Hematopoietic multipotent progenitor cell treated with erythropoietin and hydrocortisone succinate and interleukin-3 and kit ligand, for 15 days (in vitro differentiated cells): ENCODE measurements at regions not wholly inside any gene's neighbourhood (a gene's known extent, or its start where the extent isn't known, plus 50 kb on each side); places are given as distances from the start of the nearest gene placed in this dataset.

Source experiments
- DNase-seq: peaks from one replicate; pipeline ENCODE4 v3.0.0-alpha.2; 2015; ENCODE audit warnings: low spot score

DNA sequence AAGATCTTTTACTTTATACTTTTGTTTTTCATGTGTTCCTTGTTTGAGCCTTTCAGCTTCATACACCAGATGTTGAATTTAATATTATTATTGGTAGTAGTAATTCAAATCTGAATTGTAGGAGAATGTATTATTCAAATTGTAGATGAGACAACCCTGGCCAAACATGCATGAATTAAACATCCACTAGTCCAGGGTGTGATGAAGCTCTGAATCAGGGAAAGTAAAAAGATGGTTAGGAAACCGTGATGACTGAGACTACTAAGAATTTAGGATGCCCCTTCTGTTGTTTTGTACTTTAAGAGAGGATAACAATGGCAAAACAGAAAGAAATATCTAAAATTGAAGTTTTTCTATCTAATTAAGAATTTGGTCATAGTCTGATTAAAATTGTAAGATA, 227.8 kb upstream of the CDH2 start:
- DNase-seq: no peak

- DNase-seq: no peak
Measured at GRCh38 chr18:28399781-28400362, 222.9 kb upstream of the CDH2 start.

DNA sequence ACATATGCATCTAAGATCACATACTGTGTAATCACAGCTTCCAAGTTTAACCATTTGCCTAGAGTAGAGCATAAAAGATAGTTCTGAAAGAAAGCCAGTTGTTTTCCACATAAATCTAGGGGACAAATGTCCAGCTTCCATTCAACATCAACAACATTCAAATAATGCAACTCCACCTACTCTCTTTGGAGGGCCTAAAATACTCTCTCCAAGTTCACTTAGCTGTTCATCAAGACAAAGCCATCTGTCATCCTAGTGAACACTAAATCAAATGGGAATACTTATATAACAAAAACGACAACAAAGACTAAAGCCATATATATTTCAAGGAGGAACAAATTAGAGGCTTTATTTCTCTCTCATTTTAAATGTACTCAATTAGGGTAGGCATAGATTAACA, 221.5 kb upstream of the CDH2 start:
- no peak for DNase-seq

GRCh38 chr18:28390022-28390421, 213.1 kb upstream of the CDH2 start:
- no peak for DNase-seq

- DNase-seq: no peak
Measured at GRCh38 chr18:28382215-28382879, 205.4 kb upstream of the CDH2 start.

- DNase-seq: no peak
Measured at GRCh38 chr18:28372186-28372585, 195.3 kb upstream of the CDH2 start.

GRCh38 chr18:28366676-28367075, 189.7 kb upstream of the CDH2 start:
- DNase-seq: no peak

- DNase-seq: no peak
Measured at GRCh38 chr18:28365411-28365831, 188.5 kb upstream of the CDH2 start.

DNA sequence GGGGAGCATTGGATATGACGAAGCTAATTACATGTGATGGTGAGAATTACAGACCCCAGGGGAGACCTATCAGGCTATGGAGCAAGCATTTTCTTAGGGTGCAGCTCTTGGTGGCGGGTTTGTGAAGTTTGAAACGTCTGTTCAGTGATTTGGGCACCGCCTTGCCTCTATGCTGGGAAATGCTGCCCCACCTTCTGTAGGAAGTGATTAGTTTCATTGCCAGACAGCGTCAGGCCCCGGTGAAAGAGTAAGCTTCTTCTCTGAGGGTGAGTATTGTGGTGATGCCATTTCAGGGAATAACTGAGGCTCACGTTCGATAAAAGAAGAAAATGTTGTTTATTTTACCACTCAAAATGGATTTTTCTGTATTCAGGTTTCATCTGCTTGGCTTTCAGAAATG, 186.2 kb upstream of the CDH2 start:
- DNase-seq: no peak

GRCh38 chr18:28359176-28359575, 182.2 kb upstream of the CDH2 start:
- DNase-seq: no peak

GRCh38 chr18:28357766-28358401, 181.0 kb upstream of the CDH2 start:
- DNase-seq: no peak

GRCh38 chr18:28350821-28351220, 173.9 kb upstream of the CDH2 start:
- DNase-seq: no peak

DNA sequence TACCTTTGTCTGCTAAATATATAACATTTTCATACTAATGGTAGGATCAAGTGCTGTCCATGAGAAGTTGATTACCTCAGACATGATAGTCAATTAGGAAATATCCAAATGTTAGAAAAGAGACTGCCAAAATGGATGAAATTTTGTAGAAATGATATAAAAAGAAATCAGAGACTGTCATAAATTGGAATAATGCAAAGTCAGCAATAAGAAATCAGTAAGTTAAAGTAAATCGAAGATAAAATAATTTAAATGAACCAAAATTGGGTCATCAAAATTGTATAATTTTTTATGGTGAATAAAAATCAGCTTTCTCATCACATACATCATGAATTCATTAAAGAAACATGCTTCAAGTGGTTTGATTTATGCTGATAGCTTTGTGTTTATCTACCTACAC, 165.3 kb upstream of the CDH2 start:
- DNase-seq: no peak

- DNase-seq: no peak
Measured at GRCh38 chr18:28338316-28338715, 161.4 kb upstream of the CDH2 start.

DNA sequence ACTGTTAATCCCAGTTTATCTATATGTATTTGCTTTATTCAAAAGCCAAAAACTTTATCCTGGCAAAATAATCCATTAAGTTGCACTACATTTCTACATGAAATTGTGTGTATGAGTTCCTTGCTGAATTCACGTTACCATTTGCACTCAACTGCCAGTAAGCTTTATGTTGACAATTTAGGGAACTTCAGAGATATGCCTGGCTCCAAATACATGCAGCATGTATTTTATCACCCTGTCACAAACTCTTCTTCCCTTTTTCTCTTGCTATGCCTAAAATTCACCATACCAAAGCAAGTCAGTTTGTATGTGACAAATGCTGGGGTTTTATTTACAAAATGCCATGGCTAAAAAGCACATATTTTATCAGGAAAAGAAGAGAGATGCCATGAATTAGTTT, 157.6 kb upstream of the CDH2 start:
- DNase-seq: no peak

- no peak for DNase-seq
Measured at GRCh38 chr18:28332071-28332470, 155.1 kb upstream of the CDH2 start.

DNA sequence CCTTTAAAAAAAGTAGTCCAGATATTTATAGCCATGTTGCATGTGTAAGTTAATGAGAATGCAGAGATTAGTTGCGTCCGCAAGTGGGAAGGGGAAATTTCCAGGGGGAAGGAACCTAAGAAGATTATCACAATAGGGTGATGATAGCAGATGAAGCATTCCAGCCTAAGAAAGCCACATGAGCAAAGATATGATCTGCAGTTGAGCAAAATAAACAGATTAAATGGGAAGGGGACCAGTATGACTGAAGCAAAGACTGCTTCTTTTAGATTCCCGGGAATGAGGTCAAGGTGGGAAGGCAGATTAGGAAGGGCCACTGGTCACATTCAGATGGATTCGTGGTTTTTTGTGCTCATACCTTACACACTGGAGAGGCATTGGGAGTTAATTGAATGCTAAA, 154.6 kb upstream of the CDH2 start:
- no peak for DNase-seq

- DNase-seq: no peak
Measured at GRCh38 chr18:28313602-28314001, 136.7 kb upstream of the CDH2 start.

GRCh38 chr18:28288784-28289183, 111.9 kb upstream of the CDH2 start:
- DNase-seq: no peak

DNA sequence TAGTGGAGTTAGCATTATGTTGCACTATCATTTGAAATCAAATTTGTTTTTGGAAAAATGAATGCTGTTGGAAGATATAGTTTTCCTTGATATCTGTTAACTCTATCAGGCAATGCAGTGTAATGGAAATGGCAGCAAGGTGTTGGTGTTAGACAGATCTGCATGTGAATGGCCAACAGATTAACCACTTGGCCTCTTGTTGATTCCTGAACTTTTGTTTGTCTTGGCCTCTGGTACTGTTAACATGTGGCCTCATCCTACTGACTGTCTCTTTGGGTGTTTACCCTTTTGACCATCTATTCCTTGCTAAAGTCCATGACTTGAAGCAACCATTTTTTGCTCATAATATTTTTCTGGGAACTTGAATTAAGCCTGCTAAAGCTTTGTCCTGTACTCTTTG, 110.2 kb upstream of the CDH2 start:
- DNase-seq: no peak

- no peak for DNase-seq
Measured at GRCh38 chr18:28284132-28284531, 107.2 kb upstream of the CDH2 start.

DNA sequence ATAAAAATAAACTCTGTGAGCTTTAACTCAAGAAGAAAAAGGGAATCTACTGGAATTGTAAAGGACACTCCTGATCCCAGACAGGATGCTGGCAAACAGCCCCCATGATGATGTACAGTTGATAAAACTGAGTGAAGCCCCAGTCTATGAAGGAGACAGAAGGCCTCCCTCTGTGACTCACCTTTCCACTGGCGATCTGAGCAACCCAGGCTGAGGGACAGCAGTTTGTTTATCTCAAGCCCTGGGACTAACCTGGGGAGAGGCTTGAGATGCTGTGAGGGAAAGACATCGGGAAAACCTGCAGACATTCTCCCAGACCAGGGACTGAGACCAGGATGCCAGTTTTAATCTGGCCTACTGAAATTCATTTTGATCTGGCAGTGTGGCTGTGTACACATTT, 104.5 kb upstream of the CDH2 start:
- DNase-seq: no peak

- no peak for DNase-seq
Measured at GRCh38 chr18:28269750-28270149, 92.8 kb upstream of the CDH2 start.
